ENCODE measurements at regions not wholly inside any gene's neighbourhood (a gene's known extent, or its start where the extent isn't known, plus 50 kb on each side); places are given as distances from the start of the nearest gene placed in this dataset.

GRCh38 chr1:239126884-239127283 lies 259.5 kb upstream of the CHRM3 start:
- POLR2A ChIA-PET: no interaction called here
- H3K27ac ChIP-seq (ENCODE audit: extremely low read depth, low read depth, low read length): no peak overlapping the region
- no peak overlapping the region for H3K4me3 ChIP-seq (ENCODE audit: low read depth, low read length)
- no peak for TF ChIP-seq ZNF548 (tag by site-specific recombination; IDR thresholded peaks at IDR 0.05)
- TF ChIP-seq HOXA7 (CRISPR knock-in tag; IDR thresholded peaks at IDR 0.05; ENCODE audit: borderline replicate concordance): no peak
- no peak for TF ChIP-seq ZBTB17 (tag by site-specific recombination; IDR thresholded peaks at IDR 0.05)
- no peak for TF ChIP-seq AEBP2 (tag by site-specific recombination; IDR thresholded peaks at IDR 0.05; ENCODE audit: borderline replicate concordance)
- no peak for TF ChIP-seq ZNF626 (tag by site-specific recombination; IDR thresholded peaks at IDR 0.05)
- no peak for TF ChIP-seq INSM2 (tag by site-specific recombination; IDR thresholded peaks at IDR 0.05)
- no peak for TF ChIP-seq ZNF121 (tag by site-specific recombination; IDR thresholded peaks at IDR 0.05)
- TF ChIP-seq YY1 (tag by site-specific recombination; IDR thresholded peaks at IDR 0.05): no peak
- TF ChIP-seq ZNF433 (tag by site-specific recombination; IDR thresholded peaks at IDR 0.05; ENCODE audit: low read depth): no peak
- TF ChIP-seq ZNF112 (tag by site-specific recombination; IDR thresholded peaks at IDR 0.05): no peak
- TF ChIP-seq ZNF664 (tag by site-specific recombination; IDR thresholded peaks at IDR 0.05): no peak
- TF ChIP-seq ZNF324 (tag by site-specific recombination; IDR thresholded peaks at IDR 0.05): no peak
- TF ChIP-seq MYNN (tag by site-specific recombination; IDR thresholded peaks at IDR 0.05; ENCODE audit: borderline replicate concordance): no peak
- H3K9me3 ChIP-seq (ENCODE audit: control insufficient read depth, insufficient read depth, low read depth, low read length): no peaks in the 10 kb centered on the region
- CTCF ChIA-PET: interaction anchor here (0.7 to 1.1 kb wide), 2 partner anchors 771 to 1184 kb away, joined by 3 read pairs; no protein-coding TSS in a partner anchor
- peaks cover 7% of the 10 kb centered on the region; the same call in 1 of the 2 replicates for H3K4me1 ChIP-seq (ENCODE audit: control insufficient read depth, insufficient read depth, low read length)
- no peaks in the 10 kb centered on the region for H3K36me3 ChIP-seq (ENCODE audit: control insufficient read depth in 2 of 2, insufficient read depth in 1 of 2, low read length in 2 of 2)

GRCh38 chr1:239125893-239126292 lies 260.5 kb upstream of the CHRM3 start:
- Histone ChIP-seq H3K4me3 (ENCODE audit: low read depth, low read length) (no peak overlapping the region), H3K9me3 (ENCODE audit: control insufficient read depth, insufficient read depth, low read depth, low read length) (no peaks in the 10 kb centered on the region), H3K4me1 (ENCODE audit: control insufficient read depth, insufficient read depth, low read length) (peaks cover 7% of the 10 kb centered on the region; the same call in 1 of the 2 replicates), H3K36me3 (ENCODE audit: control insufficient read depth in 2 of 2, insufficient read depth in 1 of 2, low read length in 2 of 2) (no peaks in the 10 kb centered on the region), H3K27ac (ENCODE audit: extremely low read depth, low read depth, low read length) (no peak overlapping the region)
- no peak for TF ChIP-seq ZNF19 (tag by site-specific recombination; IDR thresholded peaks at IDR 0.05; ENCODE audit: low read depth)
- no peak for TF ChIP-seq ZNF174 (tag by site-specific recombination; IDR thresholded peaks at IDR 0.05)
- no peak for TF ChIP-seq ZNF624 (tag by site-specific recombination; IDR thresholded peaks at IDR 0.05)
- TF ChIP-seq ZNF558 (tag by site-specific recombination; IDR thresholded peaks at IDR 0.05): no peak
- TF ChIP-seq ZNF48 (tag by site-specific recombination; IDR thresholded peaks at IDR 0.05): no peak
- TF ChIP-seq KLF17 (tag by site-specific recombination; IDR thresholded peaks at IDR 0.05): no peak
- TF ChIP-seq REPIN1 (tag by site-specific recombination; IDR thresholded peaks at IDR 0.05; ENCODE audit: low read depth): no peak
- no peak for TF ChIP-seq ZNF548 (tag by site-specific recombination; IDR thresholded peaks at IDR 0.05)
- TF ChIP-seq ZNF449 (tag by site-specific recombination; IDR thresholded peaks at IDR 0.05): no peak
- no peak for TF ChIP-seq KLF10 (tag by site-specific recombination; IDR thresholded peaks at IDR 0.05)
- no peak for TF ChIP-seq ZBTB20 (tag by site-specific recombination; IDR thresholded peaks at IDR 0.05)
- TF ChIP-seq ZFHX2 (tag by site-specific recombination; conservative IDR thresholded peaks at IDR 0.05): no peak
- no peak for TF ChIP-seq ZNF530 (tag by site-specific recombination; IDR thresholded peaks at IDR 0.05; ENCODE audit: low read depth)
- no peak for TF ChIP-seq ZNF23 (tag by site-specific recombination; IDR thresholded peaks at IDR 0.05; ENCODE audit: borderline replicate concordance)
- POLR2A ChIA-PET: no interaction called here
- CTCF ChIA-PET: interaction anchor here (1.1 kb wide), 1 partner anchor 772 kb away, joined by 3 read pairs; no protein-coding TSS in a partner anchor
